GM18517 (cell line): ENCODE measurements at regions not wholly inside any gene's neighbourhood (a gene's known extent, or its start where the extent isn't known, plus 50 kb on each side); places are given as distances from the start of the nearest gene placed in this dataset.
A peak's percentile ranks its signal among the peaks of the same experiment; 100 is the strongest.

ENCODE experiments used
- ATAC-seq: cut with Tn5 transposase; IDR thresholded peaks from one replicate; pipeline ENCODE4 v1.9.1; 2021; ENCODE audit warnings: mild to moderate bottlenecking, moderate library complexity; ENCODE audit not compliant: unreplicated experiment

GRCh38 chr11:104365676-104366075 lies 201.7 kb upstream of the PDGFD start:
- ATAC-seq = no peak

- ATAC-seq = no peak
Observed at GRCh38 chr11:104361975-104362374, 198.0 kb upstream of the PDGFD start.

DNA sequence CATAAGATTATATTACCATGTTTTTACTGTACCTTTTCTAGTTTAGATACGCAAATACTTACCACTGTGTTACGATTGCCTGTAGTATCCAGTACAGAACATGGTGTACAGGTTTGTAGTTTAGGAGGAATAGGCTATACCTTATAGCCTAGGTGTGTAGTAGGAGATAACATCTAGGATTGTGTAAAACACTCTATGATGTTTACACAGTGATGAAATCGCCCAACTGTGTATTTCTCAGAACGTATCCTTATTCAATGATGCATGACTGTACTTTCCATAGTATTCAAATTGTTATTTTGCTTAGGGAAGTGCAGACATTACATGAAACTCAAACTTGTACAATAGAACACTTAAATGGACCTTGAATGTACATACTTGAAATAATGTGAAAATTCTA lies 188.1 kb upstream of the PDGFD start:
- ATAC-seq = no peak

DNA sequence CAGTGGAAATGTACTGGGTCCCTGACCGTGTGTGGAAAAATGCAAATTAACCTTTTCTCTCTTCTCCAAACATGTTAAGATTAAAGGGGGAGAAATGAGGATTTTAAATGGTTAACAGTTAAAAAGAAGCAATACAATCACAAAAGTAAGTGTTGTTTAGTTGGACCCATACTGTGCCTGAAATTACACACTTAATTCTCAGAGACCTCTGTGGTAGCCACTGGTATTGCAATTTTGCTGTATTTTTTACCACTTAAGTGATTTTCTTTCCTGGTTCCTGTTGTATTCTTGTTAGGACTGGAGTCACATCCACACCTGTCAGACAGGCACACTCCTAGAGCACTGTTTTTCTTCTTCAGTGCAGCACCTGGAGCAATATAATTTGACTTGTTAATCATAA lies 179.6 kb upstream of the PDGFD start:
- ATAC-seq = peak; percentile 77

GRCh38 chr11:104340590-104340989 lies 176.6 kb upstream of the PDGFD start:
- ATAC-seq = no peak

GRCh38 chr11:104339380-104339831 lies 175.5 kb upstream of the PDGFD start:
- no peak for ATAC-seq

- ATAC-seq = no peak
Observed at GRCh38 chr11:104338186-104338585, 174.2 kb upstream of the PDGFD start.

DNA sequence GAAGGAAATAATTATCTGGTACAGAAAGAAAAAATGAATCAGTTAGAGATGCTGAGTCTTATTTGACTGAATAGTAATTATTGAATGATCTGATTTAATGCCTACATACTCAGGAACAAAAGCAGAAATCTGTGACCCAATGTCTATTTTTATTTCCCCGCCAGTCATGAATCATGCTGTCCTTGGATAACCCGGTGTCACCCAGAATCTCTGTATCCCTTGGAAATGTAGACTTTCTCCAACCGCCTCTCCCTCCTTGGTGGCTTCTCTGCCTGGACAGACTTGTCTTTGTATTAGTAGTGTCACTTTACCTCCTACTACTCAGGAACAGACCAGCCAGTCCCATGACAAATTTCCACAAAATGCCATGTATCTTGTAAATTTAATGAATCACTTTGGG lies 173.3 kb upstream of the PDGFD start:
- ATAC-seq = no peak

DNA sequence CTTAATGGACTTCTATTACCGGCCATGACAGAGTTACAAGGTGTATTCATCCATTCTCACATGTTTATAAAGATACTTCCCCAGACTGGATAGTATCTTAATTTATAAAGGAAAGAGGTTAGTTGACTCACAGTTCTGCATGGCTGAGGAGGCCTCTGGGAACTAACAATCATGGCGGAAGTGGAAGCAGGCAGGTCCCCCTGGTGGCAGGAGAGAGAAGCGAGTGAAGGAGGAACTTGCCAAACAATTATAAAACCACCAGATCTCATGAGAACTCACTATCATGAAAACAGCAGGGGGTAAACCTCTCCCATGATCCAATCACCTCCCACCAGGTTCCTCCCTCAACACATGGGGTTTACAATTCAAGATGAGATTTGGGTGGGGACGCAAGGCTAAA lies 170.0 kb upstream of the PDGFD start:
- ATAC-seq = peak; percentile 82

GRCh38 chr11:104332110-104332509 lies 168.2 kb upstream of the PDGFD start:
- ATAC-seq = no peak

DNA sequence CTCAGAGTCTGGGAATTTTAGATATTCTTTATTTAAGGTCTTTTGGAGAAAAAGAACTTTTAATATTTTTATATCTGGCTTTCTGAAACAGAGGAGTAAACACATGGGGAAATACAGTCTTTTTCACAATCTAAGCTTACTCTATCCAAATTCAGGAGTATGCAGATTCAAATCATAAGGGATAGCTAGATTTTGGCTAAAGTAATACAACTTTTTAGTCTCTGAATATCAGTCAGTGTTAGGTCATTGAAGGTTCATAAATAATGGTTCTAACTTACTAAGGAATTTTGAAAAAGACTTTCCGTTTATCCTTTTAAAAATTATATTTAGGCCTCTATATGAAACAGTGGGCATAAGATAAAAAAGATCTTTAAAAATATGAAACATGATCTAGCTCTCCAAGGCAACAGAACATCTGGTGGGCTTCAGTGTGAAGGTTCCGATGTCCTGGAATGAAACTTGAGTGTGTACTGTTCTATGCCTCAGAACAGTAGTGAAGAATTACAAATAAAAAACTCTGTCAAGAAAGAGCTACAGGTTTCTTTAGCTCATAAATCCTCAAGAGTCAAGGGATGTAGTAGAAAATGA lies 165.2 kb upstream of the PDGFD start:
- ATAC-seq = no peak

DNA sequence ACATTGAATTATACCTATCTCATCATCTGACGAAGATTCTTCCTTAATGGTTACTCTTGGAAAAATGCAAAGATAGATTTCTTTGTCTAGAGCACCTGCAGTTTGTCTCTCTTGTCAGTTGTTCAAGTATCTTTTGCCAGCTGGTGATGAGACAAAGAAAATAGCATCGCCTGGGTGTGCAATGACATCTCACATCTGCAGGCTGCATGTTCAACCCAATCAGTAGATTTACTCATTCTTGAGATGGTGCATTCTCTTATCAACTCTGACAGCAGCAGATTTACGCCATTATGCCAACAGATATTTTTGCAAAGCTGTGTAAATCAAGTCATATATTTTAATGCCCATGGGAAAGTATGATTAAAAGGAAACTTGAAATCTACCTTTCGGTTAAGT lies 164.6 kb upstream of the PDGFD start:
- no peak for ATAC-seq

DNA sequence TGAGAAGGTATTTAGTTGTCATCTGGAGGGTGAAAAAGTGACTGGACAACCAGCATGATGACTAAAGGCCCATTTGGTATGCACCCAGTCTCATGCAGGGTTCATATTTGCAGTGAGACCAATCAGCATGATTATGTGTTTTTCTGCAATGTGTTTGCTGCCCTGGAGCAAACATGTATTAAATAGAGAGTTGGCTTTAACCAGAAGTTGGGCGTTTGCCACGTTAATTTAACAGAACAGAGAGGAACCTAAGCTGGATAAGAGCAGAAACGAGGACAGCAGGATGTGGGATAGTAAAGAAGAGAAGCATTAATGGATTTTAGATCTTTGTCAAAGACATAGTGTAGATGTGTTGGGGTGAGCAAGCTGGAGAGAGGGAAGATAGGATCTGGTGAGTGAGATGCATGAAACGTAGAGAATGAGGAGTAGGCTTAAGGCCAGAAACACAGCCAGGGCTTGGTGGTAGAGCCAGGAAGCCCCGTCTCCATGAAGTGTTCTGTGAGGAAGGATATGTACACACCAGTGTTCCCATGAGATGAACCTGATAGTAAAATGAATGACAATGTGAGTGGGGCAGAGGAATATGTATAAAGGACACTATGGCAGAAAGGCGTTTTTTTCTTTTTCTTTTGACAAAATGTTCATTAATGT lies 164.0 kb upstream of the PDGFD start:
- ATAC-seq = no peak

DNA sequence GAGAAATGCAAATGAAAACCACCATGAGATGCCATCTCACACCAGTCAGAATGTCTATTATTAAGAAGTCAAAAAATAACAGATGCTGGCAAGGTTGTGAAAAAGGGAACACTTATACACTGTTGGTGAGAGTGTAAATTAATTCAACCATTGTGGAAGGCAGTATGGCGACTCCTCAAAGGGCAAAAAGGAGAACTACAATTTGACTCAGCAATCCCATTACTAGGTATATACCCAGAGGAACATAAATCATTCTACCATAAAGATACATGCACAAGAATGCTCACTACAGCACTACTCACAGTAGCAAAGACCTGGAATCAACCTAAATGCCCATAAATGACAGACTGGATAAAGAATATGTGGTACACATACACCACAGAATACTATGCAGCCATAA lies 161.1 kb upstream of the PDGFD start:
- no peak for ATAC-seq

DNA sequence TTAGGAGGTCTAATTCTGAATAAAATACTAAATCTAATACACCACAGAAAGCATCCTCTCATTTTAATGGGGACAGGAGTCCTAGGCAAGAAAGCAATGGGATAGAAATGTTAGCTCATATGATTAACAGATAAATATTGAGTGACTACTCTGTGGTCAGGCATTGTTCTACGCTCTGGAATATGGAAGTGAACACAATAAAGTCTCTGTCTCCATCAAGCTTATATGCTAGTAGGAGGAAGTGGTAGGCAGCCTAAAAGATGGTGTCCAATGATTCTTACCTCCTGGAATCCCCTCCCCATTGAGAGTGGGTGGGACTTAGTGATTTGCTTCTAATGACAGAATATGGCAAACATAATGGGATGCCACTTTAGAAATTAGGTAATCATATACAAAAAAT lies 160.3 kb upstream of the PDGFD start:
- no peak for ATAC-seq

DNA sequence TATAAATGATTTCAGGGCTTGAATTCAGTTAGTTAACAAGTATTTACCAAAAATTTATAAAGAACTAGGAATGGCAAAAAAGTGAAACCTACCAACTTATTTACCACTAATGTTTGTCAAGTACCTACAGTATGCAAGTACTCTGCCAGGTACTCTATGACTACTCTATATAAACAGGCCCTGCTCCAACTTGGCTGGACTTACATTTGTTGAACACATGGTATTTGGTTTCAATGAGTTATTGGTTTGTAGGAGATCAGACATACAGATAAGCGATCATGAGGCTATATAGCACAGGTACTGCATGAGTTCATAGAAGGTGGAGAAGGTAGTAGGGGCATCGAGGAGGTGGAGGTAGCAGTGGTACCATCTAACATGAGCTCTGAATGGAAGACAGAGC lies 159.9 kb upstream of the PDGFD start:
- no peak for ATAC-seq

GRCh38 chr11:104322696-104323095 lies 158.7 kb upstream of the PDGFD start:
- no peak for ATAC-seq

DNA sequence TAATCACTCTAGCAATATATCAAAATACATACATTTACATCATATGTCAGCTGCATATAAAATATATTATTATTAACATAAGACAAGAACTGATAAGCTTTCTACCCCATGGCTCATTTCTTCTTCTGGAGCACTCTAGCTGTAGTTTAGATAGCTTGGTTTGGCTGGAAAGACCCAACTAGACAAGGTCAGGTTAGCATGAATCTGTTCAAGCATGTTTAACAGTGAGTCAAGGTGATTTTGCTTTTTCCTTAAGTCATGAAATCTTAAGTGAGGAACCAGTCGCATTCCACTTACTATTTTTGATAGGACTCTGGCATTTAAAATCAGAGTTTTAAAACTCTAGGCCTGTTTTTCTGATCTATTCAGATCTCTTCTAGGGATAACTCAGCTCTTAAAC lies 157.0 kb upstream of the PDGFD start:
- ATAC-seq = no peak

DNA sequence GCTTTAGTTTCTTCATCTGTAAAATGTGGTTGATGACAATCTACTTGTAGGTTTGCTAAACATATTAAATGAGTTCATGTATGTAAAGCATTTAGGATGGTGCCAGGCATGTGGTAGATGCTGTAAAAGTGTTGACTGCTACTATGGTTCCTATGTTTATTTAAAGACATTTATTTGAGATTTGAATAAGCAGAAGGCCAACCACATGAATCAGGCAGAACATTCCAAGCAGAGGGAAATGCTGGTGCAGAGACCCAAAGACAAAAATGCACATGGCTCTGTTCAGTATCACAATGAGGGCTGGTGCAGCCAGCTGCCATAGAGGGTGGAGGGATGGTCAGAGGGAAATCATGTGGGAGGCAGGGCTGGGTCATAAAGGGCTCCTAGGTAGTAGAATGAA lies 156.2 kb upstream of the PDGFD start:
- no peak for ATAC-seq

DNA sequence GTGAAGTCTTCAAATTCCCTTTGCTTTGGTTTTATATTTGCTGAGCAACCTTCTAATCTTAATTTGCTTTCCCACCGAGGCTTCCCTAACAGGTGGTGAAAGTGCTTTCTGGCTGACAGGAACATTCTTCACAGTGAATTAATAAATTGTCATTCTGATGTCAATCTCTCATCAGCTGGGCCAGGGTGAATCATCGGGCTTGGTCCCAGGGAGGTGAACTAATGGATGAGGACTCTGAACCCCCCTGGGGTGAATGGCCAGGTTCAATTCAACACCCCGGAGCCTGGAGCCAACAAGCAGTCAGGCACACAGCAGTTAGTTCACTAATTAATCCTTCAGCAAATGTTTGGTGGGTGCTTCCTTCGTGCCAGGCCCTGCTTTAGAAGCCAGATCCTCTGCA lies 155.4 kb upstream of the PDGFD start:
- no peak for ATAC-seq

- no peak for ATAC-seq
Observed at GRCh38 chr11:104306862-104307474, 143.0 kb upstream of the PDGFD start.

DNA sequence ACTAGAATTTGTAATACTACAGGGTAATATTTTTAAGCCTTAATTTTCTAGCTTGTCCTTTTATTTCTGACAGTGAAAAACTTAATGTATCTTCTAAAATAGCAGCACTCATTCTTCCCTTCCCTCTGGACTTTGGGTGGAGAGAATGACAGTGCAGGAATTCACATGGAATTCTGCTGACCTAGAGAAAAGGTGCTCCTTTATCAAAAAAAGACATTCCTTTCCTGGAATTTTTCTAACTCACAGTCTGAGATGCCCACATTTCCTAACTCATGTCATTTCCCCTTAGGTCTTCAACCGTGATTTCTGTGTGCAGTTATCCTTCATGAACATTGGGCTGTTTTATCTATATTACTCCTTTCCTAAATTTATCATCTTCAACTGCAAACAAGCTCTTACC lies 137.8 kb upstream of the PDGFD start:
- ATAC-seq = no peak

GRCh38 chr11:104291646-104292045 lies 127.7 kb upstream of the PDGFD start:
- ATAC-seq = no peak
